Activated T-cell treated with anti-CD3 and anti-CD28 coated beads, Interleukin-2, amount 50 U/mL, for 1 hour (primary cell): ENCODE measurements at regions not wholly inside any gene's neighbourhood (a gene's known extent, or its start where the extent isn't known, plus 50 kb on each side); places are given as distances from the start of the nearest gene placed in this dataset.
"Not testable (repeated sequence)": the region's sequence is repeated elsewhere in the genome, so short reads cannot be mapped to it uniquely, and the experiment has no call there.

ENCODE experiments used
- DNase-seq: peaks from one replicate; pipeline ENCODE4 v3.0.0-alpha.2; 2020

DNA sequence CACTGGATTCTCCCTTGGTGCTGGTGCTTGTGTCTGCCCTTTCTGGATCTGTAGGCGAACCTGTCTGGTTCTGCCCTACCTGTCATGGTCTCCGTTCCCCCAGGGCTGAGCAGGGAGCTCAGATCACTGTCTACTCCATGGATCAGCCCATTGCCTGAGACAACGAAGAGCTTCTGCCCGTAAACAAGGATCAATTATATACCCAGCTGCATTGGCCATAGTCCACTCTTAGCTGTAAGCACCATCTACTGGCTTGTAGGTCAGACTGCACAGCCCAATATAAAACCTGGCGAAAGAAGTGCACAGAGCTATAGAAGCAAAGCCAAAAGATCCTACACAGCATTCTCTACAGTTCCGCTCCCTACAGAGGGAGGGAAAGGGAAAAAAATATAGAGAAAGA lies 181.5 kb upstream of the RPS23 start:
- DNase-seq = no peak

DNA sequence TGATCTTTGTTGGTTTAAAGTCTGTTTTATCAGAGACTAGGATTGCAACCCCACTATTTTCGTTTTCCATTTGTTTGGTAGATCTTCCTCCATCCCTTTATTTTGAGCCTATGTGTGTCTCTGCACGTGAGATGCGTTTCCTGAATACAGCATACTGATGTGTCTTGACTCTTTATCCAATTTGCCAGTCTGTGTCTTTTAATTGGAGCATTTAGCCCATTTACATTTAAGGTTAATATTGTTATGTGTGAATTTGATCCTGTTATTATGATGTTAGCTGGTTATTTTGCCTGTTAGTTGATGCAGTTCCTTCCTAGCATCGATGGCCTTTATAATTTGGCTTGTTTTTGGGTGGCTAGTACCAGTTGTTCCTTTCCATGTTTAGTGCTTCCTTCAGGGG lies 177.2 kb upstream of the RPS23 start:
- not testable (repeated sequence) for DNase-seq

DNA sequence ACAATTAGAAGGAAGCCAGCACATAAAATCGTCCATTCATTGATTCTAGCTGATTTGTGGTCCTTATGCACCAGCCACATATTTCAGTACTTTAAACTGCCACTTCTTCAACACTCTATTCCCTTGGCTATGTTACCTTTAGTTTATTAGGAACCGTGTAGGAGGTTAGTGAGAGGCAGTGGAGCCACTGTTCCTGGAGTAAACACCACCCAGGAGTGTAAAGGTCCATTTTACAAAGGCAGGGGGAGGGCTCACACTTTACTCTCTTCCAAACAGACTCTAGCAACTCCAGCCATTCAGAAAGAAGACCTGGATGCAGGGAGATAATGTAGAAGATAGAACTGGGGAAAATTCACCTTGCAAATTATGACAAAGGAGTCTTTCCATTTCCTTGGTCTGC lies 170.2 kb upstream of the RPS23 start:
- no peak for DNase-seq

DNA sequence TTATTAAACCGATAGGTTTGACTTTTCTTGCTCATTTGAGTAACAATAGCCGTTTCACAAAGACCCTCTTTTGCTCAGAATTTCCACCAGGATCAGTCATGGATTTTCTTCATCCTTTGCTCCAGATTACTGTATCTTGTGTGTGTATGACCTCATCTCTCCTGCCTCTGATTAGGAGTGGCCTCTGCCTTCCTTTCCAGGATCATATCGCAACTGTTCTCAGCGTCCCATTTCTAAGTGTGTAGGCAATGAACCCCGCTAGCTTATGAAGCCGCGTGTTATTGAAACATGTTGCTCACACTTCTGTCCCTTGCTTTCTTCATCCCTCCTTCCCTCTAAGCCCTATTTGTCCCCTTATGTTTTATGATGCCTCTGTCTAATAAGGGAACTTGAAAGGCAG lies 169.8 kb upstream of the RPS23 start:
- DNase-seq = no peak

DNA sequence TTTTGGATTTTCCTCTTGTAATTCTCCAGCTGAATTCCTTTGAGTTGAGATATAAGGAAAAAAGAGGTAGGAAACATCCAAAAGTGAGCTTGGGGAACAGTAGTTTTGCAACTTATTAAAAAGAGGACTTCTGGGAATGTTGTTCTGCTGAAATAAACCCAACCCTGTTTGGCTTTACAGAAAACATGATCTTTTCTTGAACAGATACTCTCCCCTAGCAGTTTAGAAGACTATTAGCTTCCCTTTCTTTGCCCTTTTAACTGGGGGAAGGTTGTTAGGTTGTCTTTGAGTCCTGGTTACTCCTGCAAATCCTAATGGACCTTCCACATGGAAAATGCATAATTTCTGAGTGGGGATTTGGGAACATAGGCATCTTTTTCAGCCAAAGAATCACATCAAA lies 168.7 kb upstream of the RPS23 start:
- no peak for DNase-seq

DNA sequence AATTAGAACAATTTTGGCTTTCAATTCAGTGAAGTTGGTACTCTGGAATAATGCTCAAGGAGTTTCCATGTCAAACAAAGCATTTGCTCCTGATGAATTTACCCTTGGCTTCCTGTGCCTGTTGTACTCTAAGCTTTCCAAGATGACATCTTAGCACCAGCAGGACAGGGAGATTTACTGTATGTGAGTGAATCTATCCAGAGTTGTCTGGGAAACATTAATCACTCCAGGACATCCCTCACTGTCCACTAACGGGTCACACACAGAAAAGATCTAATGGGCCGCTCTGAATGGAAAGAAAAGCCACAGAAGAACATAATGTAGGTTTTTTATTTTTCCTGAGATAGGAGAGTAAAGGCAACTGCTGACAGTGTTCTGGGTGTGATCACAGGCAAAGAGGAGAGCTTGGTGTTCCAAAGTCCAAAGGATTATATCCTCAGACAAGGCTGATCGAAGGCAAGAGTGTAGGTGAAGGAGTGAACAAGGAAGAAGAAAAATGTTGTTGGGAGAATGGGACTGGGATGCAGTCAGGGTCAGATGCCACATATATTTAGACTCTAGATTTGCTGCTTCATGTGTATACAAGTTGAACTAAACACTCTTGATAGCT lies 167.7 kb upstream of the RPS23 start:
- no peak for DNase-seq

DNA sequence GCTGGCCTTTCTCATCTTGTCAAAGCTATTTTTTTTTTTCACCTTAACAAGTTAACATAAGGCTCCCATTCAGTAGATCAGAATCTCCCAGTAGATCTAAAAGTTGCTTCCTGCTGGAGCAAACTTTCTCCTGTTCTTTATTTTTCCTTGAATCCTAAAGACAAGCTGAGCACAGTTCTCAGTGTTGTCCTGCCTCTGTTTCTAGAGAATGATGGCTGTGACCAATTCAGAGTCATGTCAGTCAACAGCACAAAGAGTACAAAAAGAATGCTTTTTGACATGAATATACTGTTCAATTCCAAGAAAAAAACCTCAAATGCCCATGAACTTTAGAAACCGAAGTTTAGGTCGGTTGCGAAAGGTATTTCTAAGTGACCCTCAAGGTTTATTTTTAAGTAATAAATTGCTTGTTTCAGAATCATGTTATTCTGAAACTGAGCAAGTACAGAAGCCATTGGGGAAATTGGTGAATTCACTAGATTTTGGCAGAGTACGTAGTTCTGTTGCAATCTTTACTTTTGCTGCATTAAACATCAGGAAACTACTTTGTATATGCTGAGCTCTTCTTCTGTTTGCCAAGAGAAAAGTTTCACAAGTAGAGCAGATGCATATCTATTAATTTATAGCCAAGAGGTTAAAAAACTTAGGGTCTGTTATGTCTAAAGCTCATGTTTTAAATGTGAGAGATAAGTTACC lies 161.7 kb upstream of the RPS23 start:
- DNase-seq = no peak

DNA sequence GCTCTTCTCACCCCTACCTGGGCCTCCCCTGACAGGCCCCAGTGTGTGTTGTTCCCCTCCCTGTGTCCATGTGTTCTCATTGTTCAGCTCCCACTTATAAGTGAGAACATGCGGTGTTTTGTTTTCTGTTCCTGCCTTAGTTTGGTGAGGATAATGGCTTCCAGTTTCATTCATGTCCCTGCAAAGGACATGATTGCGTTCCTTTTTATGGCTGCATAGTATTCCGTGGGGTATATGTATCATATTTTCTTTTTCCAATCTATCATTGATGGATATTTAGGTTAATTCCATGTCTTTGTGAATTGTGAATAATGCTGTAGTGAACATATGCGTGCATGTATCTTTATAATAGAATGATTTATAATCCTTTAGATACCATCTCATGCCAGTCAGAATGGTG lies 159.4 kb upstream of the RPS23 start:
- DNase-seq = not testable (repeated sequence)

DNA sequence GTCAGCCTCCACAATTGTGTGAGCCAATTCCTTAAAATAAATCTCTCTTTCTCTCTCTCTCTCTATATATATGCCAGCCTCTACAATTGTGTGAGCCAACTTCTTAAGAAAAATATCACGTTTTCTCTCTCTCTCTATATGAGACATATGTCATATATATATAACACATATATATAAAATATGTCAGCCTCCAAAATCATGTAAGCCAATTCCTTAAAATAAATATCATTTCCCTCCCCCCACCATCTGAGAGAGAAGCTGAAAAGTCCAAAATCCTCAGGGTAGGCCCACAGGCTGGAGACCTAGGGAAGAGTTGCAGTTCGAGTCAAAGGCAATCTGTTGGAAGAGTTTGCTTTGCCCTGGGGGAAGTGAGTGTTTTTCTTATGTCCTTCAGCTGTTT lies 158.1 kb upstream of the RPS23 start:
- no peak for DNase-seq

DNA sequence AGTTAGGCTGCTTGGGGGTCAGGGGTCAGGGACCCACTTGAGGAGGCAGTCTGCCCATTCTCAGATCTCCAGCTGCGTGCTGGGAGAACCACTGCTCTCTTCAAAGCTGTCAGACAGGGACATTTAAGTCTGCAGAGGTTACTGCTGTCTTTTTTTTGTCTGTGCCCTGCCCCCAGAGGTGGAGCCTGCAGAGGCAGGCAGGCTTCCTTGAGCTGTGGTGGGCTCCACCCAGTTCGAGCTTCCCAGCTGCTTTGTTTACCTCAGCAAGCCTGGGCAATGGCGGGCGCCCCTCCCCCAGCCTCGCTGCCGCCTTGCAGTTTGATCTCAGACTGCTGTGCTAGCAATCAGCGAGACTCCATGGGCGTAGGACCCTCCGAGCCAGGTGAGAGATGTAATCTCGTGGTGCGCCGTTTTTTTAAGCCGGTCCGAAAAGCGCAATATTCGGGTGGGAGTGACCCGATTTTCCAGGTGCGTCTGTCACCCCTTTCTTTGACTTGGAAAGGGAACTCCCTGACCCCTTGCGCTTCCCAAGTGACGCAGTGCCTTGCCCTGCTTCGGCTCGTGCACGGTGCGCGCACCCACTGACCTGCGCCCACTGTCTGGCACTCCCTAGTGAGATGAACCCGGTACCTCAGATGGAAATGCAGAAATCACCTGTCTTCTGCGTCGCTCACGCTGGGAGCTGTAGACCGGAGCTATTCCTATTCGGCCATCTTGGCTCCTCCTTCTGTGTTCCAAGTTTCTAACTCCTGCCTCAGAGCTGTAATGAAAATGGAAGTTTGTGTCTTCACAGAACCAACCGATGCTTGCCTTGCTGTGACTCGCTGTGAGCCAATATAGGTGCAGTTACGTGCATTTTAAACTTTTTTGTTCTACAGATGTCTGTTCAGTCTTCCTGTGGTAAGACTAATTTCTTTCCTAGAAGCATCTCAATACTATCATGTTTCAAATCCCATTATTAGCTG lies 156.8 kb upstream of the RPS23 start:
- DNase-seq = not testable (repeated sequence)

DNA sequence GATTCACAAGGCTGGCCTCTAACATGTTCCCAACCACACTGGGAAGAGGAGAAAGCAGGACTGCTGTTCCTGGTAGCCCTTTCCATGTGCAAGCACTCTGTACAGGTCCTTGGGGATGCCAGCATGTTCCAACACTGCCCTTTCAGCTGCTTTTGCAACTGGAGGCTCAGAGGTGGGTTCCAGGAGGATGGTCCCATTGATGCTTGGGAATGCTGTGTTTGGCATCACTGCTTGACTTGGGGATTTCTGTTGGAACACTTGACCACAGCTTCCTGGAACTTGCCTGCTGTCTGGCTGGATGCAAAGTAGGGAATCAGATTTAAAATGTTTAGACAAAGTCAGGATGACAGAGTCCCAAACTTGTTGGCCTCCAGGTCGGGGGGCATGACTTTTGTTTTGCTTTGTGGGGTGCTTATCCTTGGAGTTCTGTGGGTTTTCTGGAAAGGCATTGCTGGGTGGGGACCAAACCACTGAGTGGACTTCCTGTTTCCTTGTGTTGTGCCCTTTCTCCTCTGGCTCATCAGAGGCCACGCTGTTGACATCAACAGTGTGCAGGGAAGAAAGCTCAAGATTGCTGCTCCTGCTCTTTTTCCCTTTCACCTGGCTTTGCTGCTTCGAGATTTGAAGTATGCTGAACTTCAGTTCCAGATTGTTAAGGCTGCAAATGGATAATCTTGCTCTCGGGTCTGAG lies 148.5 kb upstream of the RPS23 start:
- DNase-seq = no peak

DNA sequence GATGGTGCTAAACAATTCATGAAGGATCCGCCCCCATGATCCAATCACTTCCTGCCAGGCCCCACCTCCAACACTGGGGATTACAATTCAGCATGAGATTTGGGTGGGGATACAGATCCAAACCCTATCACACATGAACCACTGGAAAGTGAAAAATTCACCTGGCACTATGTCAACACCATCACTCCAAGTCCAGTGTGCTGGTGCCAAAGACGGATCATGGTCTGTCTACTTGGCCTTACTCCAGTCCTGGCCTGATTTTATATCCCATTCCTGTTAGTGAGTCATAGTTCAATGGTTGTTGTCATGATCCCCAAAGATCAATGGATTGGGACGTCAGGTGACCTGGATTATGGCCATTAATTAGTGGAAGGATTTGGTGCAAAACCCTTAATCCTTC lies 147.4 kb upstream of the RPS23 start:
- DNase-seq = no peak

DNA sequence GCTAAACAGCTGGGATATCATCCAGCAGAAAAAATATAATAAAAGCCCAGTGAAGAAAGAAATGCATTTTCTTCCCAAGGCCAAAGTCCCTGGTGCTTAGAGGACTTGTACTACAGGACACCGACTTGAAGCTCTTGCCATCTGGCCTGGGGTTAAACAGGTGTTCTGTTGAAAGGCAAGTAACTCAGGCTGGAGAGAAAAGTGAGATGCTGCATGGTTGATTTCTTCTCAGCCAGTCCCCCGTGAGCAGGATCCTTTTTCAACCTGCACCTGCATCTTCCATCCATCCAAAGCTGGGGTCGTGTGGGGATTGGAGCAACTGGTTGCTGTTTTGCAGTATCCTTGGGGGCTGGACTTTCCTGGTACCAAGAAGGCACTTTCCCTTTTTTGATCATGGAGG lies 146.1 kb upstream of the RPS23 start:
- DNase-seq = no peak

DNA sequence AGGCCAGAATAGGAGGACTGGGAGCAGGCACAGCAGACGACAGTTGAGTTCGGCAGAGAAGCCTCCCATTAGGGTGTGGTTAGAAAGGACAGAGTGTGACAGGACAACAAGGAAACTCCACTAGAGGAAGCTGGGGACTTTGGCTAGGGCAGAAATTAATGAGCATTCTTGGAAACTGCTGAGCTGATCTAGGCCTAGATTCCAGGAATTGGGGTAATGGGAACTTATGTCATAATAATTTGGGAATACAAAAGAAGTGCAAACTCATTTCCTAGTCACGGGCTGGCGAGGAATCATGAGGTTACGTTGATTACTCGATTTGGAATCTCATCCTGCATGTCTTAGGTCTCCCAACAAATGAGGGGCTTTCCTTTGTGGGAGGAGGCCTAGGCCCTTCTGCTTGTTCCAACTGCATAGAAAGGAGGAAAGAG lies 144.6 kb upstream of the RPS23 start:
- no peak for DNase-seq

DNA sequence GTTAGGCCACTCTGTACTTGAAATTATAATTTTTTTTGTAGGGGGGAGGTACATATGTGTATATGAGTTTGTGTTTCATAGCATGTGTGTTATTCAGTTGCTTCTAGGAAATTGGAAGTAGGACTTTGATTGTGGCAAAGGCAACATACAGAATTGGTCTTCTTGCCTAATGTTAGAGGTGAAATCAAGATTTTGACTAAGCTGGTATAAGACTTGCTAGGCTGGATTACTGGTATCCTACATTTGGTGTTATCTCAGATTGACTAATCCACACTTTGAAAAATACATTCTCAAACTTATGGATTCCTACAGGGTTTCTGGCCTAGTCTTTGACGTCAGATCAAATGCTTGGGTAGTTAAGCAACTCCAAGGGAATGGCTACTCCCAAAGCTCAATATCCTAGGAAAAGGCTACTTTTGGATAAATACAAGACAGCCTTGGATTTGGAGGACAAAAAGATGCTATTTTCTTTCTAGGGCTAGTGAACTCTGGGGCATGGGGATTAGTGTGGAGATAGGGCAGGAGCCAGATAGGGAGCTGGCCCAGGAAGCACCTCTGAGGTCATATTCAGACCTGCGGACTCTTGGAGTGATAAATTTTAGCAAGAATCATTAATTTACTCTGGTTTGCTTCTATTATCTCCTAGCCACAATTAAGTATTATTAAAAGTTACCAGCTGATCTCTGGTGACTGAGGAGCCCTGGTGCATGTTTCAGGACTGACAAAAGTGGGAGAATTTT lies 144.0 kb upstream of the RPS23 start:
- no peak for DNase-seq

DNA sequence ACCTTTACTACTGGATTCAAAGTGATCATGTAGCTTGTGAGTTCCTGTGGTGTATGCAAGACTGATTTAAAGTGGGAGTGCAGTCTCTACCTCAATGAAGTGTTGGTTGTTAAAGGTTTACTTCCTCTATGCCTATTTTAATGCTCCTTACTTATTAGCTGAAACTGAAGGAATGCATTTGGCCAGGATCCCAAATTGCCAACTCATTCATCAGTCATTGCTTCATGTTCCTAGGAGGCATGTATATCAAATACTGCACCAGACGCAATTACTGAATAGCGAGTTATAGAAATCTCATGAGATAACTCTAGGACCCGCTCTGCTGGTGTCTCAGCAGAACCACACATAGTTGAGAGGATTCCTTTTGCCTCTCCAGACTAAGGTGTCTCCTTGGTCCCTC lies 143.0 kb upstream of the RPS23 start:
- DNase-seq = no peak

DNA sequence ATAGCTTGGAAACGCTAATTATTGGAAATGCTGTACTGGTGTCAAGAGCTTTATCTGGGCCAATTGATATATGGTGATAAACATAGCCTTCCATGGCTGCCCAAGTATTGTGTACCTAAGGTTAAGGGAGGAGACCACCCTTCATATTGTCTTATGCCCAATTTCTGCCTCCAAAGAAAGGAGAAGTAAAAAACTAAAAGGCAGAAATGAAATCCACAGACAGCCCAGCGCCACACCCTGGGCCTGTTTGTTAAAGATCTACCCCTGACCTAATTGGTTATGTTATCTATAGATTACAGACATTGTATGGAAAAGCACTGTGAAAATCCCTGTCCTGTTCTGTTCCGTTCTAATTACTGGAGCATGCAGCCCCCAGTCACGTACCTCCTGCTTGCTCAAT lies 142.4 kb upstream of the RPS23 start:
- DNase-seq = not testable (repeated sequence)

DNA sequence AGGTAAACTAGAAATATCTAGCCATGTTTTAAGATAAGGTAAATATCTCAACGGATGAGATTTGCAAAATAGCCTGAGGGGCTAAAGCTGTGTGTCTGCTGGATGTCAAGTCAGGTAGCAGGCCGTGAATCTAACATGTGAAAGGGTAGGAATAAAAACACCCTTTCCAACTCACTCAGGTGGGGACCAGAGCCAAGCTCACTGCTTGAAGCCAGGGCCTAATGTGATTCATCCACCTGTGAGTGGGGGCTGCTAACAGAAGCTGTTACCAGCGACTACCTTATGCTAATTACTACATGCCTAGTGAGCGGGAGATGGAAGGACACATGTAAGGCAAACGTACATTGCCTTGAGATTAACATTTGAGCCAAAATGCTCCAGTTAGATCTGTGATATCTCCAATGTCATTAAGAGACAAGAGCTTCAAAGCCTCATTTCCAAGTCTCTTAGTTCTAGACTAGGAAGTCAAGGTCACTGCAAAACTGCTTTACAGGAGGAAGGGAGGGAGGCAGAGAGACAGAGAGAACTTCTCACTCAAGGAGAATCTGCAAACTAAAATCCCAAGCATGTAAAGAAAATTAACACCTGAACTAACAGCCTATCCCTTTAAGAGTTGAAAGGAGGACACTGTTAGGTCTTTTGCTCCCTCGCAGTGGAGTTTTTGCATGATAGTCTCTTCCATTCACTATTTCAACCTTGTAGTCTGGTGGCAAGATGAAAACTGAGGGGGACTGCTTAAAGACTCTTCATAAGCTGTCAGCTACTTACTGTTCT lies 141.6 kb upstream of the RPS23 start:
- no peak for DNase-seq

DNA sequence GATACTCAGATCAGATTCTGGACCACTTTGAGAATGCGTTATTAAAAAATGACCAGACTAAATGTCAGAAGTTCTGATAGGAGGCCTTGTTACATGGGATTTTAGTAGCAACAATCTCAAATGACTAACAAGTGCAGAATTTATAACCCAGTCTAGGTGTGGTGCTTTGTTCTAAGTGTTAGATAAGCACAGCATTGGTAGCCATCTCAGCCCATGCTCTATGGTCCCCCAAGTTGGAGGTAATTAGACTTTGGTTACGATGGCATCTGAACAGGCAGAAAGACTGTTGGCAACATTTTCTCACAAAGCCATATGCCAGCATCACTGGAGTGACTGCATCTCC lies 140.4 kb upstream of the RPS23 start:
- DNase-seq = no peak

DNA sequence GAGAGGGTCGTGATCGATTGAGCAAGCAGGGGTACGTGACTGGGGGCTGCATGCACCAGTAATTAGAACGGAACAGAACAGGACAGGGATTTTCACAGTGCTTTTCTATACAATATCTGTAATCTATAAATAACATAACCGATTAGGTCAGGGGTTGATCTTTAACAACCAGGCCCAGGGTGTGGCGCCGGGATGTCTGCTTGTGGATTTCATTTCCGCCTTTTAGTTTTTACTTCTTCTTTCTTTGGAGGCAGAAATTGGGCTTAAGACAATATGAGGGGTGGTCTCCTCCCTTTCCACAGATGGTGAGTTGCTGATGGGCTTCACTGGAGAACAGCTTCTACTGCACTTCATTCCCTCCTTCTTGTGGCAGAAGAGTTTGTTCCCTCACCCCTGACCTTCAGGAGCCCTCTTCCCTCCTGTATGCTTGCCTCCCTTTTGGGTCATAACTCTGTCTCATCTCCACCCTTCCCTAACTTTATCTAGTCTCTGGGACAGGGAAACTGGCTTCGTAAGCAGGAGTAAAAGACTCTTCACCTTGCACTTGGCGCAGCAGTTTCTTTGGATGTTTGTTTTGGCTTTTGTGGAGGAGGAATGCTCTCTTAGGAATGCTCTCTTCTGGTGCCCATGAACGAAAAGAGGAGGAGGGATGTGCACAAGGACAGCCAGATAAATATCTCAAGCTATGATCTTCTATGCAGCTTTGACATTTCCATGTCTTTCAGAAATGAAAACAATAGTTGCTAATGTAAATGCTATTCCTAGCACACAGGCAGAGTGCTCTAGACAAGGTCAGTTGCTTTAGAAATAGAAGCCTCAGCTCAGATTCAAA lies 139.8 kb upstream of the RPS23 start:
- no peak for DNase-seq

DNA sequence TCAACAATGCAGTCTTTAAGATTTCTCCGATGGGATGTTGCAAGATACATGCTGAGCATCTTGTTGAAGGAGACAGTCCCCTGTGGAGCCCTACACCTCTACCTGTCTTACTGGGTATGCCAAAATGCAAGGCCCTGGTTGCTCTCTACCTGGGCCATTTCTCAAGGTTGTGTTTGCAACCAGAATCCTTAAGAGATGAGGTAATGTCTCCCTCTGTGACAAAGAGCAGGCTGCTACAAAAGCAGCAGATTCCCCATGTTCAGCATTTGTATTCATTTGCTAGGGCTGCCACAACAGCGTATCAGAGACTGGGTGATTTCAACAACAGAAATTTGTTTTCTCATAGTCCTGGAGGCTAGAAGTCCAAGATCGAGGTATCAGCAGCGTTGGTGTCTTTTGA lies 138.4 kb upstream of the RPS23 start:
- DNase-seq = no peak
